H1 (cell line): ENCODE measurements at regions not wholly inside any gene's neighbourhood (a gene's known extent, or its start where the extent isn't known, plus 50 kb on each side); places are given as distances from the start of the nearest gene placed in this dataset.

ENCODE experiments used
- RAD21 ChIP-seq, 2 experiments: IDR thresholded peaks in 1 of 2; conservative IDR thresholded peaks in 1 of 2; 2 replicates each; pipeline ENCODE4 v1.6.1; 2011; ENCODE audit warnings: low read depth in 2 of 2, low read length in 2 of 2, improper control_type of control experiment in 1 of 2, inconsistent platforms in 1 of 2, mild to moderate bottlenecking in 1 of 2, moderate library complexity in 1 of 2

GRCh38 chr15:31905054-31905453 is 125.3 kb upstream of the CHRNA7 start (continued):
- TF ChIP-seq RAD21 (IDR thresholded peaks at IDR 0.05 in 1 of 2, conservative IDR thresholded peaks at IDR 0.05 in 1 of 2; ENCODE audit: low read depth in 2 of 2, low read length in 2 of 2), result no peak
